ENCODE measurements at regions not wholly inside any gene's neighbourhood (a gene's known extent, or its start where the extent isn't known, plus 50 kb on each side); places are given as distances from the start of the nearest gene placed in this dataset.

GRCh38 chr6:169960521-169960885, 209.1 kb downstream of the ERMARD start:
- Histone ChIP-seq H3K27me3 (ENCODE audit: insufficient read depth) (no peaks in the 10 kb centered on the region), H3K4me3 (ENCODE audit: low read depth in 2 of 2, low read length in 1 of 2) (no peak overlapping the region), H3K9ac (no peak overlapping the region), H4K20me1 (ENCODE audit: insufficient read depth) (no peaks in the 10 kb centered on the region), H3K4me2 (no peak overlapping the region), H3K9me2 (no peaks in the 10 kb centered on the region), H3F3A (replicated peaks; ENCODE audit: insufficient read depth) (no peaks in the 10 kb centered on the region), H3K27ac (ENCODE audit: low read depth in 2 of 2, low read length in 1 of 2) (no peak overlapping the region), H3K36me3 (replicated peaks in 1 of 2; ENCODE audit: control insufficient read depth in 1 of 2, insufficient read depth in 2 of 2, low read length in 1 of 2) (no peaks in the 10 kb centered on the region), H3K4me1 (ENCODE audit: control insufficient read depth in 1 of 2, insufficient read depth in 2 of 2, low read depth in 1 of 2, low read length in 1 of 2) (peaks cover 0 to 16% of the 10 kb centered on the region in 2 experiments; a peak in 1 of 4 replicates), H2AFZ (ENCODE audit: low read depth) (no peak overlapping the region), H3K79me2 (ENCODE audit: insufficient read depth) (no peaks in the 10 kb centered on the region), H3K9me3 (no peaks in the 10 kb centered on the region)
- ChIA-PET POLR2A (no interaction called here), CTCF (interaction anchor here (0.8 kb wide), 1 partner anchor 103 kb away, joined by 4 read pairs; no protein-coding TSS in a partner anchor)
- no peak for TF ChIP-seq TAF1 (IDR thresholded peaks at IDR 0.05; ENCODE audit: borderline replicate concordance, low read depth, low read length)
- TF ChIP-seq CTCF (IDR thresholded peaks at IDR 0.05) = no peak
- no peak for TF ChIP-seq YY1 (IDR thresholded peaks at IDR 0.05; ENCODE audit: low read depth)
- TF ChIP-seq IRF3 (IDR thresholded peaks at IDR 0.05; ENCODE audit: low read depth, low read length) = no peak
- TF ChIP-seq MXI1 (IDR thresholded peaks at IDR 0.05; ENCODE audit: low read depth, low read length) = no peak
- no peak for TF ChIP-seq SMC3 (IDR thresholded peaks at IDR 0.05; ENCODE audit: low read depth, low read length)
- TF ChIP-seq ZBTB33 (IDR thresholded peaks at IDR 0.05; ENCODE audit: borderline replicate concordance, low read depth) = no peak
- no peak for TF ChIP-seq MEF2A (IDR thresholded peaks at IDR 0.05; ENCODE audit: borderline replicate concordance, low read depth)
- no peak for TF ChIP-seq RXRA (IDR thresholded peaks at IDR 0.05; ENCODE audit: borderline replicate concordance, low read depth)
- TF ChIP-seq MAX (IDR thresholded peaks at IDR 0.05; ENCODE audit: low read depth) = no peak
- no peak for TF ChIP-seq NRF1 (IDR thresholded peaks at IDR 0.05; ENCODE audit: low read depth, low read length)
- TF ChIP-seq FOSL2 (IDR thresholded peaks at IDR 0.05; ENCODE audit: borderline replicate concordance, low read depth) = no peak
- WGBS (ENCODE audit: low lambda C conversion rate) = 60% methylated on average over 10 of the region's 10 CpGs
- peak; percentile 33 for DNase-seq

GRCh38 chr6:169960003-169960344, 208.6 kb downstream of the ERMARD start:
- Histone ChIP-seq H3K9me2 (no peaks in the 10 kb centered on the region), H3K9me3 (no peaks in the 10 kb centered on the region), H3K4me1 (ENCODE audit: control insufficient read depth in 1 of 2, insufficient read depth in 2 of 2, low read depth in 1 of 2, low read length in 1 of 2) (peaks cover 0 to 16% of the 10 kb centered on the region in 2 experiments; a peak in 1 of 4 replicates), H3K27ac (ENCODE audit: low read depth in 2 of 2, low read length in 1 of 2) (no peak overlapping the region), H3K9ac (no peak overlapping the region), H3K36me3 (replicated peaks in 1 of 2; ENCODE audit: control insufficient read depth in 1 of 2, insufficient read depth in 2 of 2, low read length in 1 of 2) (no peaks in the 10 kb centered on the region), H3K79me2 (ENCODE audit: insufficient read depth) (no peaks in the 10 kb centered on the region), H4K20me1 (ENCODE audit: insufficient read depth) (no peaks in the 10 kb centered on the region), H3F3A (replicated peaks; ENCODE audit: insufficient read depth) (no peaks in the 10 kb centered on the region), H3K4me2 (no peak overlapping the region), H3K27me3 (ENCODE audit: insufficient read depth) (no peaks in the 10 kb centered on the region), H3K4me3 (ENCODE audit: low read depth in 2 of 2, low read length in 1 of 2) (no peak overlapping the region), H2AFZ (ENCODE audit: low read depth) (no peak overlapping the region)
- peak; percentile 37 for DNase-seq
- WGBS (ENCODE audit: low lambda C conversion rate) = 44% methylated on average over 4 of the region's 4 CpGs
- POLR2A ChIA-PET = no interaction called here
- TF ChIP-seq TCF12 (IDR thresholded peaks at IDR 0.05) (no peak), USF2 (IDR thresholded peaks at IDR 0.05; ENCODE audit: borderline replicate concordance, low read depth, low read length) (no peak), MEF2A (IDR thresholded peaks at IDR 0.05; ENCODE audit: borderline replicate concordance, low read depth) (no peak), USF1 (IDR thresholded peaks at IDR 0.05; ENCODE audit: borderline replicate concordance, low read depth) (no peak), FOXM1 (IDR thresholded peaks at IDR 0.05; ENCODE audit: low read depth) (no peak), POLR2AphosphoS5 (IDR thresholded peaks at IDR 0.05; ENCODE audit: low read depth, low read length) (no peak), NRF1 (IDR thresholded peaks at IDR 0.05; ENCODE audit: low read depth, low read length) (no peak), EZH2phosphoT487 (IDR thresholded peaks at IDR 0.05; ENCODE audit: borderline replicate concordance, low read depth) (no peak), IRF3 (IDR thresholded peaks at IDR 0.05; ENCODE audit: low read depth, low read length) (no peak), JUND (IDR thresholded peaks at IDR 0.05) (no peak), TAF1 (IDR thresholded peaks at IDR 0.05; ENCODE audit: borderline replicate concordance, low read depth, low read length) (no peak)
- CTCF ChIA-PET = interaction anchor here (0.8 to 1.1 kb wide), 2 partner anchors 9 to 102 kb away, joined by 3 to 4 read pairs; no protein-coding TSS in a partner anchor

Measured in SK-N-SH (cell line).